ENCODE measurements at regions not wholly inside any gene's neighbourhood (a gene's known extent, or its start where the extent isn't known, plus 50 kb on each side); places are given as distances from the start of the nearest gene placed in this dataset.
"Not testable (repeated sequence)": the region's sequence is repeated elsewhere in the genome, so short reads cannot be mapped to it uniquely, and the experiment has no call there.

- no peak for DNase-seq
Observed at GRCh38 chr6:126210398-126211075, 129.4 kb upstream of the CENPW start.

DNA sequence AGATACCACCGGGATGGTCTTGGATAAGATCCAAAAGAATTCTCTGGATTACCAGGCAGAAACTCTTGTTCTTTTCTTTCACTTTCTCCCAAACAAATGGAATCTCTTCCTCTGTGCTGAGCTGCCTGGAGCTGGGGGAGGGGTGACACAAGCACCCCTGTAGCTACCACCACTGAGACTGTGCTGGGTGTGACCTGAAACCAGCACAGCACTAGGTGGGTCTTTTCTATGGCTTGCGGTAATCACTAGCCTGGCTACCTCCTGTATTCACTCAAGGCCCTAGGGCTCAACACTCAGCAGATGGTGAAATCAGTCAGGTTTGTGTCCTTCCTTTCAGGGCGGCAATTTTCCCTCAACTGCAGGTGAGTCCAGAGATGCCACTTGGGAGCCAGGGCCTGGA is 122.4 kb upstream of the CENPW start:
- no peak for DNase-seq

GRCh38 chr6:126220901-126221300 is 119.0 kb upstream of the CENPW start:
- not testable (repeated sequence) for DNase-seq

GRCh38 chr6:126227833-126228702 is 111.8 kb upstream of the CENPW start:
- peak; percentile 55 for DNase-seq

DNA sequence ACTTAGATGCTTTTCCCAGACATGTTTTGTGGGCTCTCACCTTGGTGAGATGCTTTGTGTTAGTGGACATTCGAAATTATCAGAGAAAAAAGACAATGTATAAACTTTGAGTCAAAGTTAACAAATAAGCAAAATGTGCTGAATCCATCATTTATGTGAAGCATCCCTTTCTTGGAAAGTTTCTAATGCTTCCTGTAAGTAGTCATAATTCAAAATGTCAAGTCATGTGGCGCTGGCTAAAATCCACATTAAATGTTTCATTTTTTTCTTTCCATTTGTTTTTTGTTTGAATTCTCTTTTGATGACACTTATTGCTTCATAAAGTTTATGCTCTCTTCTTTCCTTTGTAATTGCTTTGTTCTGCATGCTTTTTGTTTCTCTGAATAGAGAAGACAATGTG is 107.2 kb upstream of the CENPW start:
- DNase-seq, result no peak

DNA sequence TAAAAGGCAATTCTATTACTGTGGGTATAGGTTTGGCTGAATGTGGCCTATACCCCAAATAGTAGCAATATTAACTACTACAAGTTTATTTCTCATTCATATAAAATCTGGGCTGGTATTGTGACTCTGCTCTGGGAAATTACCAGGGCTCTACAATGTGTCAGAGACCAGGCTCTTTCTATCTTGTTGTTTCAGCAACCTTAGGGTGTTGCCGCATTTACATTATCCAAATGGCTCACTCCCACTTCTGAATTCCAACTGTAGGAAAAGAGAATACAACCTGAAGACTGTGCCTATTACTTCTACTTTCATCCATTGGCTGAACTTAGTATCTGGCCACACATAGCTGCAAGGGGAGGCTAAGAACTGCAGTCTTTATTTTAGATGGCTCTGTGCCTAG is 106.7 kb upstream of the CENPW start:
- no peak for DNase-seq

GRCh38 chr6:126235363-126235762 is 104.6 kb upstream of the CENPW start:
- no peak for DNase-seq

DNA sequence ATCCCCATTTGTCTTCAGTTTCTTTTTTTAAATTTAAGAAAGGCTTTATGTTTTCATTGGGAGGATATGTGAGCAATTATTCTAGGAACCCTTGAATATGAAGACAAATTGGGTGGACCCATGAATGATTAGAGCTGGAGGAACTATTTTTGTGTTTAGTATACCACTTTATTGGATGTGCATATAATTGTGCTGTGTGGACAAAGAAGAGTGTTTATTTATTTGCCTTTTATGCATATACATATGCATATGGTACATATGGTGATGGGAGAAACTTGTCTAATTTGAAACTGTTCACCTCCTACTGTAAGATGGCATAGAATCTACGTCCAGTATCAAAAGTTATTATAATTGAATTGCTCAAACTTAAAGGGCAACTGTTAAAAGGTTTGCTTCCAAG is 94.8 kb upstream of the CENPW start:
- DNase-seq, result no peak

DNA sequence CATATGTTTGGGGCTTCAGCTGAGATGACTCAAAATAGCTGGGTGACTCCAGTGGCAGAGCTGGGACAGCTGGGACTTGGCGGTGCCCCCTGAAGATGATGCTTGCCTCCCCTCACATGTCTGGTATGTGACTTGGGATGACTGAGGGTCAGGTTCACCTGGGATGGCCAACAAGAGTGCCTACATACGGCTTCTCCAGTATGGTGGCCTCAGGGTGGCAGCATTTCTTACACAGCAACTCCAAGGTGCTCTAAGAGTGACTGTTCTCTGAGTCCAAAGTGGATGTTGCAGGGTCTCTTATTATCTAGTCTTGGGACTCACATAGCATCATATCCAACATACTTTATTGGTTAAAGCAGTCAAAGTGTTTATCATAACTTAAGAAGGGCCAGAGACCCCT is 87.8 kb upstream of the CENPW start:
- DNase-seq, result no peak

DNA sequence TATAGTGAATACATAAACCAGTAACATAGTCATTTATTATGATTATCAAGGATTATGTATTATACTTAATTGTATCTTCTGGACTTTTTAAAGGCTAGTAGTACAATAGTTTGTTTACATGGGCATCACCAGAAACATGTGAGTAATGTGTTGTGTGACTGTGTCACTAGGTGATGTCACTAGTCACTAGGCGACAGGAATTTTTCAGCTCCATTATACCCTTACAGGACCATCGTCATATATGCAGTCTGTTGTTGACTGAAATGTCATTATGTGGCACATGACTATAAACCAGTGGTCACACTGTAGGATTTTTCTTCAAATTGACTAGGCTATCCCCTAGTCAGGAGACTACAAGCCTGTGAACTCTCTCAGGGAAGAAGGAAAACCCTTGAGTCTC is 86.5 kb upstream of the CENPW start:
- no peak for DNase-seq

GRCh38 chr6:126258150-126258549 is 81.8 kb upstream of the CENPW start:
- no peak for DNase-seq

GRCh38 chr6:126261792-126262421 is 78.0 kb upstream of the CENPW start:
- DNase-seq, result no peak

- no peak for DNase-seq
Observed at GRCh38 chr6:126264265-126264664, 75.7 kb upstream of the CENPW start.

- no peak for DNase-seq
Observed at GRCh38 chr6:126266664-126267063, 73.3 kb upstream of the CENPW start.

DNA sequence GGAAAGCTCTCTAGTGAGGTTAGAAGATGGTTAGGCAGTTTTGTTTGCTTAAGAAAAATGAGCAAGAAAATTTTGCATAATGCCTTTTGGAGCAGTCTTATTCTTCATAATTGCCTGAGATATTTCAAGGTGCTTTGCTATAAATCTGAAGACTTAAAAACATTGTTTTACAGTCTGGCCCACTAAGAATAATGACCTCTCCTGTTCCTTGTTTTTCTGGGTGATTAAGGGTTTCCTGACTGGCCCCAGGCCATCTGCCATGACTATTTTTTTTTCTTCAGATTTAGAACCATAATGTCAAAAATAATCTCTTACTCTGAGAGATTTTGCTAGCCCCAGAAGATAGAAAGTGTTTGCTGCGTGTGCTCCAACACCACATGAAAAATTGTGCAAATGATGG is 72.3 kb upstream of the CENPW start:
- no peak for DNase-seq

- peak; percentile 49 for DNase-seq
Observed at GRCh38 chr6:126268092-126268491, 71.8 kb upstream of the CENPW start.

DNA sequence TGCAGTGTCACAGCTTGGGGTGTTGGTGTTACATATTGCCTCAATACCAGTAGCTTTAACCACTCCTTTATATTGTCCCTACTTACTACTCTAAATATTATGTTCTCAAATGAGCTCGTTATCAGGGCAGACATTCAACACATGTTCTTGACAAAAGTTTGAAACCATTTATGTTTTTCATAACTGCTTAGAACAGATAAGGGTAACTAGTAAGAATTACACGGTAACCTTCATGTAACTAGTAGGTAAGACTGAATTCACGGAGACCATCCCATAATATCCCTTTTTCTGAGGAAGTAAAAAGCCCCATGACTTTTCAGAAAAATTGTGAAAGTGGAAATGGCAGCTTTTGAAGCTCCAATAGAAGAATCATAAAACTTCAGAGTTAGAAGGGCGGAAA is 59.6 kb upstream of the CENPW start:
- DNase-seq, result no peak

DNA sequence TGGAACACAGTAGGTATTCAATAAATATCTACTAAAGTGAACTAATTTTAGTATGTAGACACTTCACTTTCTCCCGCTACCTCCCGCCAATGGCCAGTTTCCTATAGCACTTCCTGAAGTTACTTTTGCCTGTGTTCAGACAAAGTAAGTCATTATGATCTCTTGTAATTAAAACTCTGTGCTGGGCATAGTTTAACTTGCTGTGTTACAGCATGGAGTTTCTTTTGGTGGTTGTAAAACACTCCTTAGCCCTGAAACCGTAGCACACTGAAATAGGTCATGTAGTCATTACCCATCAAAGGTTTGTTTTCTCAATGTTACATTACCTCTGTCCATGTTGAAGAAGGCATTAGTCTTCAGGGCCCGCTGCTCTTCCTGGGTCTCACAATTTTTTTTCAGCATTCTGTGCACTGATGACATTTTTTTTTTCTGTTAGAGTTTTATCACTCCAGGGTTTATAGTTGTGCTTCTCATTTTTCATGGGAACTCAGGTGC is 54.0 kb upstream of the CENPW start:
- DNase-seq, result no peak

Measured in NCI-H1417 treated with DMSO at 0.1 percent for 48 hours (cell line).